ENCODE measurements at regions not wholly inside any gene's neighbourhood (a gene's known extent, or its start where the extent isn't known, plus 50 kb on each side); places are given as distances from the start of the nearest gene placed in this dataset.
A peak's percentile ranks its signal among the peaks of the same experiment; 100 is the strongest.

DNA sequence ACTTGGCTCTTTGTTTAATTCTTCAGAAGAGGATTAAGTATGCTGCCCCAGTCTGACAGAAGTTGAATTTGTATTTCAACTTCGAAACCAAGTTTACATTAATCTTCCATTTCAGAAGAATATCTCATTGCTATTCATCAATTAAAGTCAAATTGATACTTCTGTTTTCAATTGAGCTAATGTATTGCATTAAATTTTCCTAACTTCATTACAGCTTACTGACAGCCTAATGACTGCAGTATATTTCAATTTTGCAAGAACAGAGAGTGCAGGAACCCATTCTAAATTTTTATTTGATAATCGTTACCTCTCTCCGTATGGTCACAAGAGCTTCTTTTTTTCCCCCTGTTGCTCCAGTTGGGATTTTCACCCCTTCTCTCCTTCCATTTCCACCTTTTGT, 218.0 kb downstream of the CALCRL start:
- H3K27ac ChIP-seq (ENCODE audit: extremely low read depth, low read depth, low read length) = no peak overlapping the region
- intact Hi-C loops (cut with micrococcal nuclease) = no loop called here
- no peak for ATAC-seq
- H4K20me1 ChIP-seq (replicated peaks; ENCODE audit: control insufficient read depth, insufficient read depth, low read length) = no peaks in the 10 kb centered on the region
- in situ Hi-C loops (cut with MboI) = no loop called here
- TF ChIP-seq LCOR (CRISPR knock-in tag; IDR thresholded peaks at IDR 0.05) (no peak), TEAD1 (CRISPR knock-in tag; IDR thresholded peaks at IDR 0.05) (no peak), FOXP1 (CRISPR knock-in tag; IDR thresholded peaks at IDR 0.05) (no peak), SUPT5H (IDR thresholded peaks at IDR 0.05) (no peak), XRCC4 (IDR thresholded peaks at IDR 0.05; ENCODE audit: extremely low read depth, insufficient read depth, insufficient read length) (no peak), STAT5B (CRISPR knock-in tag; IDR thresholded peaks at IDR 0.05) (no peak), TEAD4 (IDR thresholded peaks at IDR 0.05; ENCODE audit: low read length) (no peak), TEAD4 (CRISPR knock-in tag; IDR thresholded peaks at IDR 0.05; ENCODE audit: borderline replicate concordance) (no peak), FOXK1 (CRISPR knock-in tag; IDR thresholded peaks at IDR 0.05; ENCODE audit: borderline replicate concordance) (no peak), NELFE (IDR thresholded peaks at IDR 0.05; ENCODE audit: insufficient read depth, insufficient read length) (no peak)
- TF ChIP-seq, protein P1, sequence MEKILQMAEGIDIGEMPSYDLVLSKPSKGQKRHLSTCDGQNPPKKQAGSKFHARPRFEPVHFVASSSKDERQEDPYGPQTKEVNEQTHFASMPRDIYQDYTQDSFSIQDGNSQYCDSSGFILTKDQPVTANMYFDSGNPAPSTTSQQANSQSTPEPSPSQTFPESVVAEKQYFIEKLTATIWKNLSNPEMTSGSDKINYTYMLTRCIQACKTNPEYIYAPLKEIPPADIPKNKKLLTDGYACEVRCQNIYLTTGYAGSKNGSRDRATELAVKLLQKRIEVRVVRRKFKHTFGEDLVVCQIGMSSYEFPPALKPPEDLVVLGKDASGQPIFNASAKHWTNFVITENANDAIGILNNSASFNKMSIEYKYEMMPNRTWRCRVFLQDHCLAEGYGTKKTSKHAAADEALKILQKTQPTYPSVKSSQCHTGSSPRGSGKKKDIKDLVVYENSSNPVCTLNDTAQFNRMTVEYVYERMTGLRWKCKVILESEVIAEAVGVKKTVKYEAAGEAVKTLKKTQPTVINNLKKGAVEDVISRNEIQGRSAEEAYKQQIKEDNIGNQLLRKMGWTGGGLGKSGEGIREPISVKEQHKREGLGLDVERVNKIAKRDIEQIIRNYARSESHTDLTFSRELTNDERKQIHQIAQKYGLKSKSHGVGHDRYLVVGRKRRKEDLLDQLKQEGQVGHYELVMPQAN (IDR thresholded peaks at IDR 0.05; ENCODE audit: borderline replicate concordance) = no peak
- TF ChIP-seq, protein P2, sequence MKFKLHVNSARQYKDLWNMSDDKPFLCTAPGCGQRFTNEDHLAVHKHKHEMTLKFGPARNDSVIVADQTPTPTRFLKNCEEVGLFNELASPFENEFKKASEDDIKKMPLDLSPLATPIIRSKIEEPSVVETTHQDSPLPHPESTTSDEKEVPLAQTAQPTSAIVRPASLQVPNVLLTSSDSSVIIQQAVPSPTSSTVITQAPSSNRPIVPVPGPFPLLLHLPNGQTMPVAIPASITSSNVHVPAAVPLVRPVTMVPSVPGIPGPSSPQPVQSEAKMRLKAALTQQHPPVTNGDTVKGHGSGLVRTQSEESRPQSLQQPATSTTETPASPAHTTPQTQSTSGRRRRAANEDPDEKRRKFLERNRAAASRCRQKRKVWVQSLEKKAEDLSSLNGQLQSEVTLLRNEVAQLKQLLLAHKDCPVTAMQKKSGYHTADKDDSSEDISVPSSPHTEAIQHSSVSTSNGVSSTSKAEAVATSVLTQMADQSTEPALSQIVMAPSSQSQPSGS (CRISPR knock-in tag; IDR thresholded peaks at IDR 0.05) = no peak
- no peaks in the 10 kb centered on the region for H3K9me1 ChIP-seq (ENCODE audit: control insufficient read depth, insufficient read depth, low read length)
- CTCF ChIA-PET (ENCODE audit: low intra/inter-chr PET ratio) = no interaction called here
- DNase-seq (ENCODE audit: extremely low read depth in 1 of 4, low spot score in 3 of 4) = no peak
- no peaks in the 10 kb centered on the region for H3K9me3 ChIP-seq (replicated peaks; ENCODE audit: control insufficient read depth, insufficient read depth, low read depth, low read length)
- WGBS (ENCODE audit: insufficient coverage, low coverage, missing lambda C conversion rate) = 4% methylated on average over 3 of the region's 3 CpGs
- H3K4me1 ChIP-seq (replicated peaks in 1 of 2; ENCODE audit: control insufficient read depth in 2 of 2, insufficient read depth in 2 of 2, low read length in 2 of 2) = no peaks in the 10 kb centered on the region
- POLR2A ChIA-PET = no interaction called here
- peak; percentile 6 for FAIRE-seq
- H3K27me3 ChIP-seq (ENCODE audit: control insufficient read depth in 2 of 2, insufficient read depth in 2 of 2, low read length in 2 of 2) = no peaks in the 10 kb centered on the region
- no peaks in the 10 kb centered on the region for H3K36me3 ChIP-seq (ENCODE audit: control insufficient read depth, insufficient read depth, low read length)
- BruUV-seq (replicated peaks) = no TSS peak
- no peak overlapping the region for H3K4me2 ChIP-seq (ENCODE audit: insufficient read depth, low read length)
- H3K4me3 ChIP-seq = no peak overlapping the region
- H3K79me2 ChIP-seq (ENCODE audit: control insufficient read depth, insufficient read depth, low read length) = no peaks in the 10 kb centered on the region
- no peak overlapping the region for H3K9ac ChIP-seq (ENCODE audit: insufficient read depth in 1 of 2, low read depth in 2 of 2, low read length in 2 of 2)
- no peak overlapping the region for H2AFZ ChIP-seq (ENCODE audit: low read depth, low read length)

All from K562 (cell line).